HEK293T (cell line): ENCODE measurements at regions not wholly inside any gene's neighbourhood (a gene's known extent, or its start where the extent isn't known, plus 50 kb on each side); places are given as distances from the start of the nearest gene placed in this dataset.
"Not testable (repeated sequence)": the region's sequence is repeated elsewhere in the genome, so short reads cannot be mapped to it uniquely, and the experiment has no call there.

Source experiments
- CTCF ChIA-PET: fragments of 350-600 bp; formaldehyde crosslinking; extraction: SDS; loops from one replicate; lab custom pipeline; 2021; ENCODE audit warnings: antibody characterized with exemption, inconsistent platforms; lab: Yijun Ruan, JAX
- POLR2A ChIA-PET: fragments of 350-600 bp; formaldehyde crosslinking; extraction: SDS; loops from one replicate; lab custom pipeline; 2020; ENCODE audit warnings: antibody characterized with exemption, inconsistent platforms; lab: Yijun Ruan, JAX
- DNase-seq: peaks from one replicate; pipeline ENCODE4 v3.0.0; 2012; ENCODE audit warnings: mixed read lengths; ENCODE audit errors: extremely low spot score
- ARNT ChIP-seq: fragments of 450-650 bp; IDR thresholded peaks from 2 replicates; pipeline ENCODE4 v1.6.1; 2017; ENCODE audit warnings: mild to moderate bottlenecking
- BHLHE40 ChIP-seq: fragments of 450-650 bp; IDR thresholded peaks from 2 replicates; pipeline ENCODE4 v1.6.1; 2016; ENCODE audit warnings: mild to moderate bottlenecking, moderate library complexity, borderline replicate concordance
- CTBP1 ChIP-seq: fragments of 450-650 bp; IDR thresholded peaks from 2 replicates; pipeline ENCODE4 v1.6.1; 2016; ENCODE audit warnings: borderline replicate concordance
- ELF4 ChIP-seq: fragments of 450-650 bp; IDR thresholded peaks from 2 replicates; pipeline ENCODE4 v1.6.1; 2017; ENCODE audit warnings: antibody characterized with exemption
- FOXA1 ChIP-seq: fragments of 450-650 bp; IDR thresholded peaks from 2 replicates; pipeline ENCODE4 v1.6.1; 2016; ENCODE audit warnings: mild to moderate bottlenecking
- FOXK2 ChIP-seq: fragments of 450-650 bp; IDR thresholded peaks from 2 replicates; pipeline ENCODE4 v1.6.1; 2016; ENCODE audit warnings: mild to moderate bottlenecking
- FOXM1 ChIP-seq: fragments of 450-650 bp; IDR thresholded peaks from 2 replicates; pipeline ENCODE4 v1.6.1; 2017; ENCODE audit warnings: mild to moderate bottlenecking, borderline replicate concordance
- HDGF ChIP-seq: fragments of 450-650 bp; IDR thresholded peaks from 2 replicates; pipeline ENCODE4 v1.6.1; 2017; ENCODE audit warnings: antibody characterized with exemption, borderline replicate concordance
- L3MBTL2 ChIP-seq: fragments of 450-650 bp; conservative IDR thresholded peaks from 2 replicates; pipeline ENCODE4 v1.6.1; 2016; ENCODE audit warnings: mild to moderate bottlenecking
- LEF1 ChIP-seq: fragments of 450-650 bp; IDR thresholded peaks from 2 replicates; pipeline ENCODE4 v1.6.1; 2017; ENCODE audit warnings: mild to moderate bottlenecking, borderline replicate concordance
- NFRKB ChIP-seq: fragments of 450-650 bp; IDR thresholded peaks from 2 replicates; pipeline ENCODE4 v1.6.1; 2016; ENCODE audit warnings: mild to moderate bottlenecking, moderate library complexity
- PKNOX1 ChIP-seq: fragments of 450-650 bp; IDR thresholded peaks from 2 replicates; pipeline ENCODE4 v1.6.1; 2016
- SP1 ChIP-seq: fragments of 450-650 bp; IDR thresholded peaks from 2 replicates; pipeline ENCODE4 v1.6.1; 2017
- SUZ12 ChIP-seq: fragments of 450-650 bp; IDR thresholded peaks from 2 replicates; pipeline ENCODE4 v1.6.1; 2016; ENCODE audit warnings: mild to moderate bottlenecking
- TARDBP ChIP-seq: fragments of 450-650 bp; IDR thresholded peaks from 2 replicates; pipeline ENCODE4 v1.6.1; 2016
- ZNF384 ChIP-seq: fragments of 450-650 bp; IDR thresholded peaks from 2 replicates; pipeline ENCODE4 v1.6.1; 2016

- no peak for DNase-seq
- ChIA-PET CTCF (no interaction called here), POLR2A (no interaction called here)
- TF ChIP-seq SUZ12 (no peak), ZNF384 (no peak), FOXK2 (no peak), ELF4 (no peak), ARNT (no peak), NFRKB (no peak), L3MBTL2 (no peak), FOXM1 (no peak), CTBP1 (no peak), SP1 (no peak)
Observed at GRCh38 chr2:226088366-226088674, 688.8 kb downstream of the NYAP2 start.

- POLR2A ChIA-PET: no interaction called here
- TF ChIP-seq HDGF: no peak
- no peak for TF ChIP-seq LEF1
- no peak for TF ChIP-seq FOXM1
- TF ChIP-seq ARNT: no peak
- TF ChIP-seq TARDBP: no peak
- TF ChIP-seq FOXK2: no peak
- no peak for TF ChIP-seq L3MBTL2
- TF ChIP-seq SUZ12: no peak
- no peak for TF ChIP-seq ELF4
- no peak for TF ChIP-seq CTBP1
- TF ChIP-seq NFRKB: no peak
- TF ChIP-seq FOXA1: no peak
- TF ChIP-seq PKNOX1: no peak
- CTCF ChIA-PET: no interaction called here
- DNase-seq: no peak
Observed at GRCh38 chr2:226087505-226088365, 688.2 kb downstream of the NYAP2 start.

- CTCF ChIA-PET: no interaction called here
- TF ChIP-seq HDGF: no peak
- TF ChIP-seq SUZ12: no peak
- no peak for TF ChIP-seq BHLHE40
- TF ChIP-seq FOXK2: no peak
- TF ChIP-seq CTBP1: no peak
- TF ChIP-seq L3MBTL2: no peak
- TF ChIP-seq TARDBP: no peak
- no peak for TF ChIP-seq SP1
- no peak for TF ChIP-seq LEF1
- TF ChIP-seq FOXA1: no peak
- no peak for TF ChIP-seq FOXM1
- no peak for TF ChIP-seq PKNOX1
- TF ChIP-seq ARNT: no peak
- no peak for TF ChIP-seq ELF4
- POLR2A ChIA-PET: no interaction called here
- no peak for DNase-seq
Observed at GRCh38 chr2:226087051-226087450, 687.5 kb downstream of the NYAP2 start.

- CTCF ChIA-PET: no interaction called here
- no peak for TF ChIP-seq FOXK2
- TF ChIP-seq PKNOX1: no peak
- no peak for TF ChIP-seq FOXA1
- no peak for TF ChIP-seq CTBP1
- TF ChIP-seq FOXM1: no peak
- TF ChIP-seq BHLHE40: no peak
- TF ChIP-seq SP1: no peak
- TF ChIP-seq L3MBTL2: no peak
- no peak for TF ChIP-seq HDGF
- no peak for TF ChIP-seq NFRKB
- no peak for TF ChIP-seq TARDBP
- TF ChIP-seq ZNF384: no peak
- TF ChIP-seq ELF4: no peak
- TF ChIP-seq ARNT: no peak
- no peak for TF ChIP-seq SUZ12
- no peak for TF ChIP-seq LEF1
- no peak for DNase-seq
- POLR2A ChIA-PET: no interaction called here
Observed at GRCh38 chr2:226086190-226086589, 686.7 kb downstream of the NYAP2 start.

GRCh38 chr2:226085425-226085824 lies 685.9 kb downstream of the NYAP2 start:
- DNase-seq, CTCF ChIA-PET, POLR2A ChIA-PET: not testable (repeated sequence)

GRCh38 chr2:226080334-226080733 lies 680.8 kb downstream of the NYAP2 start:
- TF ChIP-seq ELF4 (no peak), ARNT (no peak), ZNF384 (no peak), PKNOX1 (no peak), SP1 (no peak), HDGF (no peak), SUZ12 (no peak), CTBP1 (no peak), TARDBP (no peak), L3MBTL2 (no peak), BHLHE40 (no peak), FOXM1 (no peak), LEF1 (no peak), FOXK2 (no peak)
- ChIA-PET POLR2A (no interaction called here), CTCF (no interaction called here)
- no peak for DNase-seq
